Progenitor cell of endocrine pancreas (in vitro differentiated cells): ENCODE measurements at regions not wholly inside any gene's neighbourhood (a gene's known extent, or its start where the extent isn't known, plus 50 kb on each side); places are given as distances from the start of the nearest gene placed in this dataset.

Experiments
- DNase-seq: peaks from one replicate; pipeline ENCODE4 v3.0.0; 2021; ENCODE audit warnings: low spot score; ENCODE audit not compliant: unreplicated experiment
- H3K27ac Mint-ChIP-seq: 2 replicates; pipeline ENCODE4 v1.8.0; 2021; ENCODE audit warnings: mild to moderate bottlenecking, moderate library complexity, mixed read lengths
- H3K27me3 Mint-ChIP-seq: 2 replicates; pipeline ENCODE4 v1.8.0; 2021; ENCODE audit warnings: mixed read lengths
- H3K36me3 Mint-ChIP-seq: 2 replicates; pipeline ENCODE4 v1.8.0; 2022; ENCODE audit warnings: mixed read lengths; ENCODE audit not compliant: insufficient read depth
- H3K4me1 Mint-ChIP-seq: 2 replicates; pipeline ENCODE4 v1.8.0; 2021; ENCODE audit warnings: low read depth, mixed read lengths
- H3K4me3 Mint-ChIP-seq: 2 replicates; pipeline ENCODE4 v1.8.0; 2021; ENCODE audit warnings: low read depth, mild to moderate bottlenecking, moderate library complexity, mixed read lengths
- H3K9me3 Mint-ChIP-seq: 2 replicates; pipeline ENCODE4 v1.8.0; 2021; ENCODE audit warnings: low read depth, mixed read lengths
- CTCF ChIP-seq: fragments of 200-600 bp; sonication (generic); IDR thresholded peaks from one replicate; pipeline ENCODE4 v1.5.0; 2021; ENCODE audit warnings: antibody characterized with exemption, mild to moderate bottlenecking; ENCODE audit not compliant: unreplicated experiment

- Mint-ChIP-seq H3K36me3 (peaks cover 2% of the 10 kb centered on the region), H3K27me3 (peaks cover 23% of the 10 kb centered on the region), H3K4me3 (no peak overlapping the region), H3K9me3 (peaks cover 10% of the 10 kb centered on the region), H3K4me1 (no peaks in the 10 kb centered on the region), H3K27ac (no peak overlapping the region)
- TF ChIP-seq CTCF: no peak
- DNase-seq: no peak
Measured at GRCh38 chr2:71736091-71736861, 282.9 kb downstream of the DYSF start.
